ENCODE measurements at regions not wholly inside any gene's neighbourhood (a gene's known extent, or its start where the extent isn't known, plus 50 kb on each side); places are given as distances from the start of the nearest gene placed in this dataset.

- TF ChIP-seq ZBTB40 (IDR thresholded peaks at IDR 0.05) (peak; percentile 58; the same call in 1 of the 2 replicates), ZBTB40 (CRISPR knock-in tag; IDR thresholded peaks at IDR 0.05) (no peak), XRCC5 (IDR thresholded peaks at IDR 0.05; ENCODE audit: low read depth, low read length) (no peak), ZNF695 (CRISPR knock-in tag; IDR thresholded peaks at IDR 0.05) (0 out of 2 replicates have a peak, but pooled peaks have one; percentile 53), ZNF124 (CRISPR knock-in tag; IDR thresholded peaks at IDR 0.05) (no peak), BACH1 (tag; IDR thresholded peaks at IDR 0.05) (no peak), THRB (CRISPR knock-in tag; conservative IDR thresholded peaks at IDR 0.05) (0 out of 2 replicates have a peak, but pooled peaks have one; percentile 16), RHOXF2B (CRISPR knock-in tag; conservative IDR thresholded peaks at IDR 0.05) (no peak), SNRNP70 (optimal IDR thresholded peaks at IDR 0.05; ENCODE audit: low read depth, low read length) (no peak), SUPT5H (IDR thresholded peaks at IDR 0.05) (no peak), ZNF184 (CRISPR knock-in tag; IDR thresholded peaks at IDR 0.05) (no peak), ZNF133 (CRISPR knock-in tag; IDR thresholded peaks at IDR 0.05) (no peak), ZNF277 (CRISPR knock-in tag; IDR thresholded peaks at IDR 0.05; ENCODE audit: borderline replicate concordance) (no peak), HCFC1 (IDR thresholded peaks at IDR 0.05; ENCODE audit: low read depth, low read length) (no peak), ZKSCAN8 (CRISPR knock-in tag; IDR thresholded peaks at IDR 0.05) (0 out of 2 replicates have a peak, but pooled peaks have one; percentile 2), MTA3 (IDR thresholded peaks at IDR 0.05; ENCODE audit: borderline replicate concordance) (no peak), KAT8 (IDR thresholded peaks at IDR 0.05; ENCODE audit: low read depth) (no peak)
Observed at GRCh38 chr1:234725177-234726132, 115.5 kb upstream of the IRF2BP2 start (continued).

Measured in K562 (cell line).